H1 (cell line): ENCODE measurements at regions not wholly inside any gene's neighbourhood (a gene's known extent, or its start where the extent isn't known, plus 50 kb on each side); places are given as distances from the start of the nearest gene placed in this dataset.

Source experiments
- CTCF ChIA-PET: fragments of 300-600 bp; sonication (Branson Sonifier 250); formaldehyde crosslinking; loops from one replicate; lab custom pipeline; 2021; ENCODE audit not compliant: partially characterized antibody; lab: Charles Lee
- POLR2A ChIA-PET: fragments of 300-600 bp; sonication (Branson Sonifier 250); formaldehyde crosslinking; loops from one replicate; lab custom pipeline; 2021; ENCODE audit warnings: inconsistent platforms; ENCODE audit not compliant: partially characterized antibody; lab: Charles Lee
- DNase-seq, 2 experiments: peaks; one replicate each; pipeline versions ENCODE4 v3.0.0 to v3.0.0-alpha.2; 2010 to 2022; ENCODE audit warnings: low spot score in 2 of 2, low read depth in 1 of 2, mixed read lengths in 1 of 2
- FAIRE-seq: peaks from 2 replicates; lab custom pipeline; 2011; peaks lifted over from hg19 to GRCh38; lab: Jason Lieb, UNC
- H2AFZ ChIP-seq: 2 replicates; pipeline ENCODE4 v1.8.1; 2012; ENCODE audit warnings: low read length, inconsistent platforms
- H2AK5ac ChIP-seq: 2 replicates; pipeline ENCODE4 v1.6.1; 2013; ENCODE audit warnings: low read depth, low read length
- H2BK120ac ChIP-seq: replicated peaks from 2 replicates; pipeline ENCODE3; 2013; ENCODE audit warnings: low read depth, low read length, inconsistent platforms
- H2BK12ac ChIP-seq: 2 replicates; pipeline ENCODE4 v1.6.1; 2013; ENCODE audit warnings: low read depth, low read length
- H2BK15ac ChIP-seq: 2 replicates; pipeline ENCODE4 v1.6.1; 2013; ENCODE audit warnings: low read length
- H2BK20ac ChIP-seq: 2 replicates; pipeline ENCODE4 v1.6.1; 2013; ENCODE audit warnings: low read length
- H2BK5ac ChIP-seq: 2 replicates; pipeline ENCODE4 v1.6.1; 2013; ENCODE audit warnings: low read depth, low read length
- H3K14ac ChIP-seq: 2 replicates; pipeline ENCODE4 v1.6.1; 2013; ENCODE audit warnings: inconsistent platforms; ENCODE audit not compliant: insufficient read length
- H3K18ac ChIP-seq: 2 replicates; pipeline ENCODE4 v1.6.1; 2013; ENCODE audit warnings: low read length; ENCODE audit errors: extremely low read depth
- H3K23ac ChIP-seq: 2 replicates; pipeline ENCODE4 v1.6.1; 2013; ENCODE audit warnings: inconsistent platforms; ENCODE audit not compliant: insufficient read length
- H3K23me2 ChIP-seq: 2 replicates; pipeline ENCODE4 v1.6.1; 2013; ENCODE audit warnings: low read depth, low read length
- H3K27ac ChIP-seq: 2 replicates; pipeline ENCODE4 v1.6.1; 2011; ENCODE audit warnings: low read depth, low read length, inconsistent platforms
- H3K27me3 ChIP-seq, 4 experiments: replicated peaks in 1 of 4; 1 replicate in 1 of 4; 2 replicates in 3 of 4; pipeline versions ENCODE4 v1.6.1 to v1.8.1; 2011 to 2013; ENCODE audit warnings: low read length in 3 of 4, mild to moderate bottlenecking in 3 of 4, inconsistent platforms in 2 of 4, mixed read lengths in 2 of 4, moderate library complexity in 1 of 4; ENCODE audit not compliant: control insufficient read depth in 3 of 4, insufficient read depth in 3 of 4; ENCODE audit errors: extremely low read depth in 1 of 4
- H3K36me3 ChIP-seq, 4 experiments: 2 replicates each; pipeline versions ENCODE4 v1.6.1 to v1.8.1; 2011 to 2013; ENCODE audit warnings: mild to moderate bottlenecking in 4 of 4, low read length in 3 of 4, moderate library complexity in 2 of 4, control low read depth in 1 of 4, inconsistent platforms in 1 of 4; ENCODE audit not compliant: insufficient read depth in 4 of 4, control insufficient read depth in 2 of 4
- H3K4ac ChIP-seq: replicated peaks from 2 replicates; pipeline ENCODE3; 2013; ENCODE audit warnings: low read length, low read depth, mixed read lengths, inconsistent platforms; ENCODE audit not compliant: insufficient read length
- H3K4me1 ChIP-seq, 4 experiments: replicated peaks in 1 of 4; 1 replicate in 1 of 4; 2 replicates in 3 of 4; pipeline versions ENCODE4 v1.6.1 to v1.8.1; 2011 to 2013; ENCODE audit warnings: low read length in 3 of 4, inconsistent platforms in 2 of 4, mixed read lengths in 1 of 4; ENCODE audit not compliant: insufficient read depth in 4 of 4, control insufficient read depth in 3 of 4
- H3K4me2 ChIP-seq, 2 experiments: 2 replicates each; pipeline versions ENCODE4 v1.6.1 to v1.8.1; 2011 to 2013; ENCODE audit warnings: low read depth in 2 of 2, low read length in 2 of 2, control low read depth in 1 of 2, inconsistent platforms in 1 of 2, mild to moderate bottlenecking in 1 of 2; ENCODE audit not compliant: insufficient read depth in 1 of 2
- H3K4me3 ChIP-seq, 4 experiments: fragments of 200-600, 300-600 bp in 1 of 4; sonication (generic), shearing (Covaris generic), sonication (Bioruptor Twin) in 1 of 4; 2 replicates each; pipeline versions ENCODE4 v1.5.1 to v1.8.1; 2011 to 2016; ENCODE audit warnings: low read length in 4 of 4, low read depth in 3 of 4, control low read depth in 2 of 4, inconsistent platforms in 2 of 4, mild to moderate bottlenecking in 2 of 4, mixed read lengths in 1 of 4, moderate library complexity in 1 of 4; ENCODE audit not compliant: insufficient read depth in 2 of 4; ENCODE audit errors: extremely low read depth in 1 of 4
- H3K56ac ChIP-seq: replicated peaks from 2 replicates; pipeline ENCODE3; 2013; ENCODE audit warnings: low read depth, mild to moderate bottlenecking, mixed read lengths, low read length, inconsistent platforms; ENCODE audit not compliant: insufficient read length
- H3K79me1 ChIP-seq: 2 replicates; pipeline ENCODE4 v1.6.1; 2013; ENCODE audit warnings: low read depth, low read length, control low read depth
- H3K79me2 ChIP-seq, 2 experiments: 2 replicates each; pipeline versions ENCODE4 v1.6.1 to v1.8.1; 2012 to 2013; ENCODE audit warnings: low read length in 2 of 2, mild to moderate bottlenecking in 2 of 2, inconsistent platforms in 1 of 2; ENCODE audit not compliant: insufficient read depth in 2 of 2, control insufficient read depth in 1 of 2
- H3K9ac ChIP-seq, 4 experiments: replicated peaks in 1 of 4; 1 replicate in 1 of 4; 2 replicates in 3 of 4; pipeline versions ENCODE4 v1.6.1 to v1.8.1; 2011 to 2013; ENCODE audit warnings: low read depth in 3 of 4, low read length in 3 of 4, control low read depth in 2 of 4, mild to moderate bottlenecking in 2 of 4, moderate library complexity in 2 of 4, inconsistent platforms in 1 of 4; ENCODE audit errors: extremely low read depth in 1 of 4
- H3K9me3 ChIP-seq, 2 experiments: 2 replicates each; pipeline versions ENCODE4 v1.6.1 to v1.8.1; 2012 to 2013; ENCODE audit warnings: mild to moderate bottlenecking in 2 of 2, moderate library complexity in 2 of 2, control low read depth in 1 of 2, inconsistent platforms in 1 of 2, low read depth in 1 of 2, low read length in 1 of 2, mixed read lengths in 1 of 2; ENCODE audit not compliant: insufficient read depth in 2 of 2
- H4K20me1 ChIP-seq, 2 experiments: replicated peaks in 1 of 2; 2 replicates each; pipeline versions ENCODE3 to v1.8.1; 2011 to 2013; ENCODE audit warnings: inconsistent platforms in 2 of 2, low read length in 2 of 2, mild to moderate bottlenecking in 1 of 2; ENCODE audit not compliant: insufficient read depth in 2 of 2, control insufficient read depth in 1 of 2
- H4K5ac ChIP-seq: 2 replicates; pipeline ENCODE4 v1.6.1; 2013; ENCODE audit warnings: low read length, low read depth, mixed read lengths, inconsistent platforms; ENCODE audit not compliant: insufficient read length
- H4K8ac ChIP-seq: 2 replicates; pipeline ENCODE4 v1.8.0; 2013; ENCODE audit warnings: mild to moderate bottlenecking, moderate library complexity, low read length, inconsistent platforms; ENCODE audit not compliant: insufficient read depth; ENCODE audit errors: extremely low read depth
- H4K91ac ChIP-seq: replicated peaks from 2 replicates; pipeline ENCODE3; 2013; ENCODE audit warnings: low read length, mixed read lengths, inconsistent platforms; ENCODE audit not compliant: insufficient read length
- CHD1 ChIP-seq: IDR thresholded peaks from 2 replicates; pipeline ENCODE4 v1.6.1; 2012; ENCODE audit warnings: low read depth, low read length, improper control_type of control experiment
- E2F6 ChIP-seq: IDR thresholded peaks from 2 replicates; pipeline ENCODE4 v1.6.1; 2012; ENCODE audit warnings: inconsistent platforms
- KDM1A ChIP-seq: fragments of 200-600, 300-600 bp; sonication (generic); IDR thresholded peaks from 2 replicates; pipeline ENCODE4 v1.7.1; 2016; ENCODE audit warnings: mild to moderate bottlenecking, low read length, borderline replicate concordance
- KDM4A ChIP-seq: IDR thresholded peaks from one replicate; pipeline ENCODE4 v1.7.1; 2012; ENCODE audit warnings: low read depth, mild to moderate bottlenecking, moderate library complexity, low read length, inconsistent platforms; ENCODE audit not compliant: severe bottlenecking
- RNF2 ChIP-seq: fragments of 200-900, 300-1000 bp; sonication (generic); IDR thresholded peaks from 2 replicates; pipeline ENCODE4 v1.7.1; 2016; ENCODE audit warnings: borderline replicate concordance, low read depth, mild to moderate bottlenecking, antibody characterized with exemption, low read length; ENCODE audit not compliant: poor library complexity, severe bottlenecking; ENCODE audit errors: missing control alignments
- SP2 ChIP-seq: IDR thresholded peaks from 2 replicates; pipeline ENCODE4 v1.6.1; 2012; ENCODE audit warnings: mild to moderate bottlenecking, low read length, inconsistent platforms
- WGBS, 2 experiments: shearing (Covaris generic) in 1 of 2; methylation state at CpG; one replicate each; pipeline versions ENCODE4 v1.1.6 to v1.1.7; 2013 to 2015; ENCODE audit warnings: low lambda C conversion rate in 2 of 2, mixed read lengths in 2 of 2, inconsistent platforms in 1 of 2, low coverage in 1 of 2, missing lambda C conversion rate in 1 of 2; ENCODE audit not compliant: insufficient replicate concordance in 2 of 2, insufficient coverage in 1 of 2, insufficient read length in 1 of 2; ENCODE audit errors: extremely low coverage in 1 of 2, missing lambda C conversion rate in 1 of 2; 5-methylcytosine and 5-hydroxymethylcytosine counted together

DNA sequence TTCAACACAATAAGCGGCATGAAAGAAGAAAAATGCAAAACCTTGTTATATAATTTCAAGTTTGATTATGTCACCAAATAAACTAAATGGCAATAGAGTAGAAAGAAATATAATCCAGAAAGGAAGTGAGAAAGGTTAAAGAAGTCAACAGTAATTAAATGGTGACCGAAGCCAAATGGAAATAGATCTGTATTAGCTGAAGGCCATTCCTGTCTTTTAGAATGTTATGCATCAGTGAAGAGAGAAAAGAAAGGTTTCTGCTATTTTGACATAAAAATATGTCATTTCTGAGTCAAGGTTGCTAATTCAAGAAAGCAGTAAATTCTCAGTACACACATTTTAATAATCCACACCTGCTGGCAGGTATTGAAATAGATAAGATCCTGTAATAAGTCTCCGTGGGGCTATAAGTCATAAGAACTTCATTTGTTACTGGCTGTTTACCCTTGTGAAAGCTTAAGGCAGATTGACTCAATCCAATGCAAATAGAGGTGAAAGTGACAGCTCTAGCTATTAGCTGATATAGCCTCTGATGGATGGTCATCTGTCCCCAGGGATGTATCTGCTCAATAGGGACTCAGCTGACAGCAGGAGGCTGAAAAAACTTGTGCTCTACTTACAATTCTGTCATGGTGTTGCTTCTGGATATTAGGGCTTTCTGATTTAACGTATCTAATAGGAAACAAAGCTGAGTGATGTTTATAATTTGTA is 152.1 kb downstream of the FZD1 start:
- Histone ChIP-seq H3K27me3 (peaks cover 0 to 1% (median 0%) of the 10 kb centered on the region in 4 experiments; a peak in 1 of 7 replicates), H3K23me2 (no peaks in the 10 kb centered on the region), H3K36me3 (no peaks in the 10 kb centered on the region), H3K18ac (no peak overlapping the region), H2BK5ac (no peak overlapping the region), H2AK5ac (no peak overlapping the region), H3K23ac (no peak overlapping the region), H3K9me3 (no peaks in the 10 kb centered on the region), H3K4me1 (no peaks in the 10 kb centered on the region), H2AFZ (no peak overlapping the region), H3K56ac (no peak overlapping the region), H3K79me2 (no peaks in the 10 kb centered on the region), H3K4me3 (no peak overlapping the region), H2BK15ac (no peak overlapping the region), H4K91ac (no peak overlapping the region), H3K14ac (no peak overlapping the region), H3K4ac (no peak overlapping the region), H3K27ac (no peak overlapping the region), H4K8ac (no peak overlapping the region), H2BK12ac (no peak overlapping the region), H2BK20ac (no peak overlapping the region), H3K9ac (no peak overlapping the region), H3K4me2 (no peak overlapping the region), H2BK120ac (no peak overlapping the region), H4K5ac (no peak overlapping the region), H4K20me1 (no peaks in the 10 kb centered on the region), H3K79me1 (no peaks in the 10 kb centered on the region)
- POLR2A ChIA-PET = no interaction called here
- DNase-seq (no peak), FAIRE-seq (no peak)
- CTCF ChIA-PET = no interaction called here
- TF ChIP-seq CHD1 (no peak), RNF2 (no peak), SP2 (no peak), KDM1A (no peak), KDM4A (no peak), E2F6 (no peak)
- 88% methylated on average over 4 of the region's 4 CpGs; no CpG with 5 or more reads in 1 of the 2 experiments for WGBS, 2 experiments
